Brain pericyte (primary cell): ENCODE measurements at regions not wholly inside any gene's neighbourhood (a gene's known extent, or its start where the extent isn't known, plus 50 kb on each side); places are given as distances from the start of the nearest gene placed in this dataset.
"Not testable (repeated sequence)": the region's sequence is repeated elsewhere in the genome, so short reads cannot be mapped to it uniquely, and the experiment has no call there.

Source experiments
- DNase-seq: peaks from one replicate; pipeline ENCODE4 v3.0.0-alpha.2; 2012; ENCODE audit warnings: low read depth, low spot score

GRCh38 chr16:29146808-29147643 lies 162.2 kb downstream of the LAT start:
- not testable (repeated sequence) for DNase-seq

DNA sequence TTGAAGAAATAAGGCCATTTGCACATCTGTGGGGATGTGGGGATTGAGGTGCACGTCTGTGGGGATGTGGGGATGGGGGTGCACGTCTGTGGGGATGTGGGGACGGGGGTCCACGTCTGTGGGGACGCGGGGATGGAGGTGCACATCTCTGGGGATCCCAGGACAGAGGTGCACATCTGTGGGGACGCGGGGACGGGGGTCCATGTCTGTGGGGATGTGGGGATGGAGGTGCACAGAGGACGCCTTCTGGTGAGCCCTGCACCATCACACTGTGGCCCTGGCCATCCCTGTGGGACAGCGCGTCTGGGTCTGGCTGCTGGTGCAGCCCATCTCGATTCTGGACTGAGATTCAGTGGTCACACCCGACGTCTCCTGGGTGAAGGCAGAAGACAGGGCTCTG lies 161.4 kb downstream of the LAT start:
- no peak for DNase-seq

DNA sequence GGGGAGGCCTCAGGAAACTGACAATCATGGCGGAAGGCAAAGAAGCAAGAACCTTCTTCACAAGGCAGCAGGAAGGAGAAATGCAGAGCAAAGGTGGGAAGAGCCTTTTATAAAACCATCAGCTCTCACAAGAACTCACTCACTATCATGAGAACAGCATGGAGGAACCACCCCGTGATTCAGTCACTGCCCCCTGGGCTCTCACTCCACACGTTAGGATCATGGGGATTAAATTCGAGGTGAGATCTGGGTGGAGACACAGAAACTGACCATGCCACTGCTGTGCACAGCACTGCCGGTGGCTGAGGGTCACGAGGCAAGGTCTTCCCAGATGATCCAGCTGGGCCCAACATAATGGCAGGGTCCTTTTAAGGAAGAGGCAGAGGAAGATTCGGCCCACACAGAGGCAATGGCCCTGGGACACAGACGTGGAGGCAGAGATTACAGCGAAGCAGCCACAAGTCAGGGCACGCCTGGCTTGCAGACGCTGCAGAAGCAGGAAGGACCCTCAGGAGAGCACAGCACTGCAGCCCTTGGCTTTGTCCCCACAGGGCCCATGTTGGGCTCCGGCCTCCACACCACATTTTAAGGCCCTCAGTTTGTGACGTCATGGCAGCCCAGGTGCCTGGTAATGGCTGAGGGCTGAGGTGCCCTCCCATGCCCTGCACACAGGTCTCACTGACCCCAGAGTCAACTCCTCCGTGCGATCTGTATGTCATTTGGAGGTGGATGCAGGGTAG lies 160.8 kb downstream of the LAT start:
- not testable (repeated sequence) for DNase-seq

DNA sequence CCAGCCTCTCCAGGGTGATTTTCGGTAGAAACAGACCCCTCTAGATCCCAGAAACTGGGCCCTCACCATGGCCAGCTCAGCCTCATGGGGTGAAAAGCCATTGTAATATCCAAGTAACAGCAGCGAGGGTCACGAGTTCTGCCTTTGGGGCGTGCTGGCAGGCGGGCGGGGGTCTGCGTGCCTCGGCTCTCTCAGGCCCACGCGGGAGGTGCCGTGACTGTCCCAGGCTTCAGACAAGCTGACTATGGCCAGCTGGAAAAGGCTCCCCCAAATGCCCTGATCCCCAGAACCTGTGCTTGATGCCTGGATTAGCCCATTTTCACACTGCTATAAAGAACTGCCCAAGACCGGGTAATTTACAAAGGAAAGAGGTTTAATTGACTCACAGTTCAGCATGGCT lies 160.2 kb downstream of the LAT start:
- not testable (repeated sequence) for DNase-seq

GRCh38 chr16:29144669-29145062 lies 159.8 kb downstream of the LAT start:
- not testable (repeated sequence) for DNase-seq

DNA sequence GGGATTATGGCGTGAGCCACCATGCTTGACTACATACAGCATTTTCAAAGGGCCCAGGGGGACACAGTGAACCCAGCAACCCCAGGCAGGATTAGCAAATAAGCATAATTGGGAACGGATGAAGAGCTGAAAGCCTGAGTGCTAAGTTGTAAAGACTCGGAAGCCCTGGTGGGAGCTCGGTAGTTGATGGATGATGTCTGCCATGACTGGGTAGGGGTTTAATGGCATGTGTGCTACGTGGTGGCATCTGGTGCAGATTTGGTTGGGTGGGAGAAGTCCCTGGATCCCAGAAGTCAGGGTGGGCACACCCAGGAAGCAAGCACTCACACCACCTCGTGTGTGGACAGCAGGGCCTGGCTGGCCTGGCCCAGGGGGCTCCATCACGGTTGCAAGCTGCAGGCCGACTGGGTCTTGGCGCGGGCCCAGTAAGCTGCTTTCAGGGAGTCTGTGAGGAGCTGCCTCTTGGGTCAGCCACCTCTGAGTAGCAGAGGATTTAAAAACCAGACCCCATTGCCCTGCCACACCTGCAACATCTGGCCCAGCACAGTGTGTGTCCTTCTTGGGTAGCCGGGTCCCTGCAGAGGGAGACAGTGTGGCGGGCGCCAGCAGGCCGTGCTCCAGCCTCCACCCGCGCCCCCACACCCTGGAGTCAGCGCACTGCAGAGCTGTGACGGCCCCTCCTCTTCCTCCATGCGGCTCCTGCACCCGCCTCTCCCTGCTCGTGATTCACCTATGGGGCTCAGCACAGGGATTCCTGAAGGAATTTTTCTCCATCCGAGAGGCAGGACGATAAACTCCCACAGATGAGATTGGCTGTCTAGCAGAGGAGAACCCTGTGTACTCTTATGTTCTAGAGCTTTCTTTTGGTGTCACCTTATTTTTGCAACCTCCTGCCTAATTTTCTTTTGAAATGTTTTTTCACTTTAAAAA lies 159.2 kb downstream of the LAT start:
- not testable (repeated sequence) for DNase-seq

DNA sequence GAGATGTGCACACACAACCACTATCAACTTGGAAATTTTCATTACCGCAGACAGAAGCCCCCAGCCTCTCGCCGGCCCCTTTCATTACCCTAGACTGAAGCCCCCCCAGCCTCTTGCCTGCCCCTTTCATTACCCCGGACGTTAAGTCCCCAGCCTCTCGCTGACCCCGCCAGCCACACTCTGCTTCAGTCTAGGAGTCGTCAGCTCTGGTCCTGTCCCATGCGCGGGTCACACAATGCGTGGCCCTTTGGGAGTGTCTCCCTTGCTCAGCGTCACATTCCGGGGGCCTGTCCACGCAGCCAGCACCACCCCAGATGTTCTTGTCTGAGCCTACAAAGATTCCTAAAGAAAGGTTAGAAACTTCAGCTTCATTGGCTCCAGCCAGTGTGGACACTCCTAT lies 157.7 kb downstream of the LAT start:
- DNase-seq, result not testable (repeated sequence)

- no peak for DNase-seq
These were observed 156.9 kb downstream of the LAT start for GRCh38 chr16:29141586-29142324.

DNA sequence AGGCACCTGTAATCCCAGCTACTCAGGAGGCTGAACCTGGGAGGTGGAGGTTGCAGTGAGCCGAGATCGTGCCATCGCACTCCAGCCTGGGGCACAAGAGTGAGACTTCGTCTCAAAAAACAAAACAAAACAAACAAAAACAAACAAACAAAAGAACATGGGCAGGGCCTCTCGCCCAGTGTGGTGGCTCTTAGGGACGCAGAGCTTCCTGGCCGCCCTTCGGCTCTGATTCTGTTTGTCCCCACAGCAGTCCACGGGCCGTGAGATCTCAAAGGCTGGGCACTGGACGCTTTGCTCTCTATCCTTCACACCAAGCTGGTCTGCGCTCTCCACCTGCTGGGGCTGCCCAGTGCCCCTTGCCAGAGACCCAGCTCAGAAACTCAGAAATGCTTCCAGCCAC lies 156.3 kb downstream of the LAT start:
- not testable (repeated sequence) for DNase-seq

GRCh38 chr16:29139901-29140855 lies 155.3 kb downstream of the LAT start:
- not testable (repeated sequence) for DNase-seq

- no peak for DNase-seq
These were observed 154.5 kb downstream of the LAT start for GRCh38 chr16:29139261-29139802.

GRCh38 chr16:29138698-29139097 lies 153.8 kb downstream of the LAT start:
- DNase-seq, result not testable (repeated sequence)

- not testable (repeated sequence) for DNase-seq
These were observed 153.2 kb downstream of the LAT start for GRCh38 chr16:29137894-29138662.

DNA sequence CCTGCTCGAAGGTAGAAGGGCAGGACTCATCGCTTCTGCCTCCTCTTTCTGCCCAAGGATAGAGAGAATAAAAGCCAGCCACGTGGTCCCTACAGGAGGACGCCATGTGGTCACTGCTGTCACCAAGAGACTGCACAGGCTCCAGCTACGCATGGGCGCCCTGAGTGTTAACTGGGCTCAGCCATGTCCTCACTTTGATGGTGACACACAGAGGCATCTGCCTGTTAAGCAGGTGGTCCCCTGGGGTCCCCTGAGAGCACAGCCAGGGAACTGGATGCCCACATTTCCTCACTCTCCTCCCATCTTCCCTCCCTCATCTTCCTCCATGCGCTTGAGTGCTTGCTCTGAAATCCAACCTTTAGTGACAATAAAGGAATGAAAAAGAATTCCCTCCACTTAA lies 152.6 kb downstream of the LAT start:
- not testable (repeated sequence) for DNase-seq

GRCh38 chr16:29136916-29137315 lies 152.1 kb downstream of the LAT start:
- DNase-seq, result not testable (repeated sequence)

- not testable (repeated sequence) for DNase-seq
These were observed 151.3 kb downstream of the LAT start for GRCh38 chr16:29136046-29136696.

GRCh38 chr16:29135098-29135497 lies 150.2 kb downstream of the LAT start:
- not testable (repeated sequence) for DNase-seq
